Right lobe of liver (tissue), 4 donors: ENCODE measurements at regions not wholly inside any gene's neighbourhood (a gene's known extent, or its start where the extent isn't known, plus 50 kb on each side); places are given as distances from the start of the nearest gene placed in this dataset.

ENCODE experiments used
- POLR2A ChIP-seq: fragments of 450-650 bp; IDR thresholded peaks from one replicate; pipeline ENCODE4 v1.6.1; 2017; ENCODE audit warnings: antibody characterized with exemption, mild to moderate bottlenecking
- TF ChIP-seq, protein P1 (sequence below), 4 donors: fragments of 200-600 bp in 3 of 4; fragments of 450-650 bp in 1 of 4; IDR thresholded peaks; one replicate each; pipeline versions ENCODE4 v1.5.1 to v1.8.0; 2016 to 2022; ENCODE audit warnings: antibody characterized with exemption in 4 of 4, mild to moderate bottlenecking in 2 of 4
- donor health status: DM: no; HTN: no; CAD: no.
- donor health status: DM: no; HTN: no; CAD: no.
- donor health status: DM: no; HTN: yes; CAD: no.

DNA sequence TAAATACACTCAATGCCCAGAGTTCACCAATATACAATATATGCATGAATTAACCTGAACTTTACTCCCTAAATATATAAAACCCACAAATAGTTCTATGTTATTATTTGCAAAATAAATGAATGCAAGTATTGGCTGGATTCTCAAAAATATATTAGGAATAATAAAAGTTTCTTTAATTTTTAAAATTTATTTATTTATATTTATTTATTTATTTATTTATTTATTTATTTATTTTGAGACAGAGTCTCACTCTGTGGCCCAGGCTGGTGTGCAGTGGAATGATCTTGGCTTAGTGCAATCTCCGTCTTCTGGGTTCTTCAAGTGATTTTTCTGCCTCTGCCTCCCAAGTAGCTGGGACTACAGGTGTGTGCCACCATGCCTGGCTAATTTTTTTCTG lies 88.7 kb upstream of the TMEFF2 start:
- TF ChIP-seq, protein P1, sequence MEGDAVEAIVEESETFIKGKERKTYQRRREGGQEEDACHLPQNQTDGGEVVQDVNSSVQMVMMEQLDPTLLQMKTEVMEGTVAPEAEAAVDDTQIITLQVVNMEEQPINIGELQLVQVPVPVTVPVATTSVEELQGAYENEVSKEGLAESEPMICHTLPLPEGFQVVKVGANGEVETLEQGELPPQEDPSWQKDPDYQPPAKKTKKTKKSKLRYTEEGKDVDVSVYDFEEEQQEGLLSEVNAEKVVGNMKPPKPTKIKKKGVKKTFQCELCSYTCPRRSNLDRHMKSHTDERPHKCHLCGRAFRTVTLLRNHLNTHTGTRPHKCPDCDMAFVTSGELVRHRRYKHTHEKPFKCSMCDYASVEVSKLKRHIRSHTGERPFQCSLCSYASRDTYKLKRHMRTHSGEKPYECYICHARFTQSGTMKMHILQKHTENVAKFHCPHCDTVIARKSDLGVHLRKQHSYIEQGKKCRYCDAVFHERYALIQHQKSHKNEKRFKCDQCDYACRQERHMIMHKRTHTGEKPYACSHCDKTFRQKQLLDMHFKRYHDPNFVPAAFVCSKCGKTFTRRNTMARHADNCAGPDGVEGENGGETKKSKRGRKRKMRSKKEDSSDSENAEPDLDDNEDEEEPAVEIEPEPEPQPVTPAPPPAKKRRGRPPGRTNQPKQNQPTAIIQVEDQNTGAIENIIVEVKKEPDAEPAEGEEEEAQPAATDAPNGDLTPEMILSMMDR (IDR thresholded peaks at IDR 0.05) = no peak
- no peak for TF ChIP-seq POLR2A
